SKM-1 (cell line): ENCODE measurements at regions not wholly inside any gene's neighbourhood (a gene's known extent, or its start where the extent isn't known, plus 50 kb on each side); places are given as distances from the start of the nearest gene placed in this dataset.
"Not testable (repeated sequence)": the region's sequence is repeated elsewhere in the genome, so short reads cannot be mapped to it uniquely, and the experiment has no call there.

Experiments
- DNase-seq: peaks from one replicate; lab custom pipeline; 2025; ENCODE audit not compliant: unreplicated experiment; lab: John Stamatoyannopoulos, UW

GRCh38 chr12:27133022-27133590, 50.7 kb upstream of the C12orf71 start:
- DNase-seq = no peak

- DNase-seq = no peak
Observed at GRCh38 chr12:27140478-27140969, 58.1 kb upstream of the C12orf71 start.

GRCh38 chr12:27142101-27142721, 59.8 kb upstream of the C12orf71 start:
- DNase-seq = no peak

GRCh38 chr12:27143256-27144069, 61.1 kb upstream of the C12orf71 start:
- no peak for DNase-seq

- DNase-seq = not testable (repeated sequence)
Observed at GRCh38 chr12:27145725-27146124, 63.3 kb upstream of the C12orf71 start.

- DNase-seq = no peak
Observed at GRCh38 chr12:27148373-27148772, 66.0 kb upstream of the C12orf71 start.

- no peak for DNase-seq
Observed at GRCh38 chr12:27148791-27149190, 66.4 kb upstream of the C12orf71 start.

- DNase-seq = no peak
Observed at GRCh38 chr12:27151479-27151878, 69.1 kb upstream of the C12orf71 start.

- DNase-seq = no peak
Observed at GRCh38 chr12:27158297-27158696, 75.9 kb upstream of the C12orf71 start.

- DNase-seq = no peak
Observed at GRCh38 chr12:27161458-27162228, 79.3 kb upstream of the C12orf71 start.

- no peak for DNase-seq
Observed at GRCh38 chr12:27162229-27162537, 79.8 kb upstream of the C12orf71 start.

GRCh38 chr12:27163048-27163715, 80.8 kb upstream of the C12orf71 start:
- DNase-seq = no peak

- no peak for DNase-seq
Observed at GRCh38 chr12:27163894-27164293, 80.2 kb upstream of the STK38L start.

- no peak for DNase-seq
Observed at GRCh38 chr12:27164330-27165040, 79.6 kb upstream of the STK38L start.

GRCh38 chr12:27165958-27166357, 78.1 kb upstream of the STK38L start:
- not testable (repeated sequence) for DNase-seq

- not testable (repeated sequence) for DNase-seq
Observed at GRCh38 chr12:27171494-27171893, 72.6 kb upstream of the STK38L start.

- no peak for DNase-seq
Observed at GRCh38 chr12:27176765-27177164, 67.3 kb upstream of the STK38L start.

GRCh38 chr12:27177706-27178105, 66.4 kb upstream of the STK38L start:
- DNase-seq = no peak

GRCh38 chr12:27178255-27178654, 65.8 kb upstream of the STK38L start:
- DNase-seq = no peak

- no peak for DNase-seq
Observed at GRCh38 chr12:27178723-27179399, 65.2 kb upstream of the STK38L start.
